ENCODE measurements at regions not wholly inside any gene's neighbourhood (a gene's known extent, or its start where the extent isn't known, plus 50 kb on each side); places are given as distances from the start of the nearest gene placed in this dataset.
"Not testable (repeated sequence)": the region's sequence is repeated elsewhere in the genome, so short reads cannot be mapped to it uniquely, and the experiment has no call there.

DNA sequence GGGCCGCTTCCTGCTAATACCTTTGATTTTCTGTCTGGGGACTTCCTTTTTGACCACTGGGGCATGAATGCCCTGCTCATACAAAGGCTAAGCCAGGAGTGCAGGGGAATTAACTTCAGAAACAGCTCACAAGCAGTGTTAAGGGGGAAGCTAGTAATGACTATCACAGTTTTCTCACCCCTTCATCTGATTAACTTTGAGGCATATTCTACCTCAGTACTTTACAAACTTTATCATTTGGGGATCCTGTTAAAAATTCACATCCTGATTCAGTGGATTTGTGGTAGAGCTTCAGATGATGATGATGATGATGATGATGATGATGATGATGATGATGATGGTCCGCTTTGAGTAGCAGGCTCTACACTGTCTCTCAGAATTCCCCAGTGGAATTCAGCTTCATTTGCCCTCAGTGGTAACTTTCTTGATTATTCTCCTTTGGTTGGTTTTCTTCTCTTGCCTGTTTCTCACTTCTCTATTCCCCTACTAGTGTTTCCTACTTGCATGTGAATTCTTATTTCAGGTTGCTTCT lies 78.4 kb upstream of the TMEM170B start:
- peaks cover 20 to 34% (median 30%) of the 10 kb centered on the region in 4 donors for H3K4me1 ChIP-seq
- no peaks in the 10 kb centered on the region for H3K9me3 ChIP-seq
- H3K27ac ChIP-seq: no peak overlapping the region
- ATAC-seq (ENCODE audit: low FRiP score in 2 of 2) (no peak), DNase-seq (no peak)
- H3K4me3 ChIP-seq: no peak overlapping the region
- no peaks in the 10 kb centered on the region for H3K27me3 ChIP-seq
- TF ChIP-seq POLR2AphosphoS5 (IDR thresholded peaks at IDR 0.05) (no peak), POLR2A (IDR thresholded peaks at IDR 0.05) (no peak), EP300 (IDR thresholded peaks at IDR 0.05) (no peak)
- TF ChIP-seq, protein P1, sequence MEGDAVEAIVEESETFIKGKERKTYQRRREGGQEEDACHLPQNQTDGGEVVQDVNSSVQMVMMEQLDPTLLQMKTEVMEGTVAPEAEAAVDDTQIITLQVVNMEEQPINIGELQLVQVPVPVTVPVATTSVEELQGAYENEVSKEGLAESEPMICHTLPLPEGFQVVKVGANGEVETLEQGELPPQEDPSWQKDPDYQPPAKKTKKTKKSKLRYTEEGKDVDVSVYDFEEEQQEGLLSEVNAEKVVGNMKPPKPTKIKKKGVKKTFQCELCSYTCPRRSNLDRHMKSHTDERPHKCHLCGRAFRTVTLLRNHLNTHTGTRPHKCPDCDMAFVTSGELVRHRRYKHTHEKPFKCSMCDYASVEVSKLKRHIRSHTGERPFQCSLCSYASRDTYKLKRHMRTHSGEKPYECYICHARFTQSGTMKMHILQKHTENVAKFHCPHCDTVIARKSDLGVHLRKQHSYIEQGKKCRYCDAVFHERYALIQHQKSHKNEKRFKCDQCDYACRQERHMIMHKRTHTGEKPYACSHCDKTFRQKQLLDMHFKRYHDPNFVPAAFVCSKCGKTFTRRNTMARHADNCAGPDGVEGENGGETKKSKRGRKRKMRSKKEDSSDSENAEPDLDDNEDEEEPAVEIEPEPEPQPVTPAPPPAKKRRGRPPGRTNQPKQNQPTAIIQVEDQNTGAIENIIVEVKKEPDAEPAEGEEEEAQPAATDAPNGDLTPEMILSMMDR (IDR thresholded peaks at IDR 0.05): no peak
- 87 to 88% methylated on average over 2 of the region's 2 CpGs for WGBS, 2 donors
- H3K36me3 ChIP-seq: no peaks in the 10 kb centered on the region

DNA sequence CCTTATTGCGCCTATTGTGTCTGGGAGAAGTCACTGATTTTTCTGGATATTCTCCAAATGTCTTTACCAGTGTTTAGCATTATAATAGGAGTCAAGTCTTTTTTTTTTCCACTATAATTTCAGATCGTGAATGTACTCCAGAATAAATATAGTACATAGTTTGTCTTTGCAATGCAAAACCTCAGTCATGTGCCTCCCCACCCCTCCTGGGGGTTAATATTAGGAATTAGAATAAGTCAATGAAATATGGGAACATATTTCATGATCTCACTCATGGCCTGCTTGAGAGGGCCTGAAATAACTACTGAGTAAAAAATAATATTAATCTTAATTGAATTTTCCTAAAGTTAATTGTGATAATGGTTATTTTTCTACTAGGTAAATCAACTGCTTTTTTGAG lies 79.0 kb upstream of the TMEM170B start:
- no peak overlapping the region for H3K27ac ChIP-seq
- no peak for DNase-seq
- no peak for ATAC-seq (ENCODE audit: low FRiP score in 2 of 2)
- 61 to 72% methylated on average over 2 of the region's 2 CpGs for WGBS, 2 donors
- no peak overlapping the region for H3K4me3 ChIP-seq
- no peaks in the 10 kb centered on the region for H3K27me3 ChIP-seq
- no peaks in the 10 kb centered on the region for H3K9me3 ChIP-seq
- peaks cover 20 to 30% (median 29%) of the 10 kb centered on the region in 4 donors for H3K4me1 ChIP-seq
- H3K36me3 ChIP-seq: no peaks in the 10 kb centered on the region
- TF ChIP-seq EP300 (IDR thresholded peaks at IDR 0.05) (no peak), POLR2AphosphoS5 (IDR thresholded peaks at IDR 0.05) (no peak)
- TF ChIP-seq, protein P1 (IDR thresholded peaks at IDR 0.05): no peak

DNA sequence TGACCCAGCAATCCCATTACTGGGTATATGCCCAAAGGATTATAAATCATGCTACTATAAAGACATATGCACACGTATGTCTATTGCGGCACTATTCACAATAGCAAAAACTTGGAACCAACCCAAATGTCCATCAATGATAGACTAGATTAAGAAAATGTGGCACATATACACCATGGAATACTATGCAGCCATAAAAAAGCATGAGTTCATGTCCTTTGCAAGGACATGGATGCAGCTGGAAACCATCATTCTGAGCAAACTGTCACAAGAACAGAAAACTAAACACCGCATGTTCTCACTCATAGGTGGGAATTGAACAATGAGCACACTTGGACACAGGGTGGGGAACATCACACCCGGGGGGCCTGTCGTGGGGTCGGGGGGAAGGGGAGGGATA lies 80.1 kb upstream of the TMEM170B start:
- not testable (repeated sequence) for H3K36me3 ChIP-seq; H3K4me3 ChIP-seq; DNase-seq; ATAC-seq (ENCODE audit: low FRiP score in 2 of 2); H3K9me3 ChIP-seq; H3K27me3 ChIP-seq; H3K27ac ChIP-seq
- WGBS, 2 donors: 95 to 96% methylated on average over 6 of the region's 6 CpGs
- H3K4me1 ChIP-seq: peaks cover 12 to 22% (median 19%) of the 10 kb centered on the region in 4 donors

DNA sequence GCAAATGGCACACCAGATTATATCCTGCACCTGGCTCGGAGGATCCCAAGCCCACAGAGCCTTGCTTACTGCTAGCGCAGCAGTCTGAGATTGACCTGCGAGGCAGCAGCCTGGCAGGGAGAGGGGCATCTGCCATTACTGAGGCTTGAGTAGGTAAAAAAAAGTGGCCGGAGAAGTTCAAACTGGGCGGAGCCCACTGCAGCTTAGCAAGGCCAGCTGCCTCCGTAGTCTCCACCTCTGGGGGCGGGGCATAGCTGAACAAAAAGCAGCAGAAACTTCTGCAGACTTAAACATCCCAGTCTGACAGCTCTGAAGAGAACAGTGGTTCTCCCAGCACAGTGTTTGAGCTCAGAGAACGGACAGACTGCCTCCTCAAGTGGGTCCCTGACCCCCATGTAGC lies 85.4 kb upstream of the TMEM170B start:
- H3K9me3 ChIP-seq; ATAC-seq (ENCODE audit: low FRiP score in 2 of 2); H3K4me1 ChIP-seq; H3K4me3 ChIP-seq; H3K36me3 ChIP-seq; H3K27me3 ChIP-seq; DNase-seq; H3K27ac ChIP-seq: not testable (repeated sequence)
- WGBS, 2 donors: 93% methylated on average over 8 of the region's 8 CpGs

DNA sequence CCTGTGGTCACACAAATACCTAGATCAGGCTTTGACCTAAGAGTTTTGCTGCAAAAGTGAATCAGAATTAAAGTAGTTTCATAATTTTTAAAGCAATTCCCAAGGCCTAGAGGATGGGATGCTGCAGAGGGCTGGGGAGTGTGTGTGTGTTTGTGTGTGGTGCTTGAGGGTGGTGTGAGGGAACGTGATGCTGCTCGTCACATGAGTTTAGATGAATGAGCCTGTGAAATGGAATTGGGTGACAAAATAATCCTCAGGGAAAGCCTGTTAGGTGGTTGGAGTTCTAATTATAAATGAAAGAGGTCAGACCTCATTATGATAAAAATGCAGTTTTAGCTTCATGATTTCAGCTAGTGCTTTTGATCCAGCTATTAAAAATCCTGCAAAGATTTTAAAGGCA lies 87.5 kb upstream of the TMEM170B start:
- Histone ChIP-seq H3K27ac (no peak overlapping the region), H3K4me3 (no peak overlapping the region), H3K9me3 (no peaks in the 10 kb centered on the region), H3K36me3 (no peaks in the 10 kb centered on the region), H3K27me3 (no peaks in the 10 kb centered on the region), H3K4me1 (no peaks in the 10 kb centered on the region)
- 69 to 83% methylated on average over 2 of the region's 2 CpGs for WGBS, 2 donors
- no peak for DNase-seq
- TF ChIP-seq POLR2A (IDR thresholded peaks at IDR 0.05) (no peak), EP300 (IDR thresholded peaks at IDR 0.05) (no peak), POLR2AphosphoS5 (IDR thresholded peaks at IDR 0.05) (no peak)
- TF ChIP-seq, protein P1 (IDR thresholded peaks at IDR 0.05): no peak
- ATAC-seq (ENCODE audit: low FRiP score in 2 of 2): no peak

DNA sequence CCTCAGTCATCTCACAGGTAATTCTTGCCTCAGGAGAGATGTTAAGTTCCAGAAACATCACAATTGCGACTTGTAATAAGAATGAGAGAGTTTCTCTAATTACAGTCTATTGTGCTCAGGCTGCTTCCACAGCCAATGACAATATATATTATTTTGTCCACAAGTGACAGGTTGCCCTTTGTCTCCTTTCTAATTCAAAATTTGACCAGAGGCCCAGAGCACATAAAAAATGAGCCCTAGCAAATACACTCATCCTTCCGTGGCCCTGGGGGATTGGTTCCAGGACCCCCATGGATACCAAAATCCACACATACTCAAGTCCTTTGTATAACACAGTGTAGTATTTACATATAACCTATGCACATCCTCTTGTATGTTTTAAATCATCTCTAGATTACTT lies 88.1 kb upstream of the TMEM170B start:
- Histone ChIP-seq H3K36me3 (no peaks in the 10 kb centered on the region), H3K27ac (no peak overlapping the region), H3K4me3 (no peak overlapping the region), H3K4me1 (no peaks in the 10 kb centered on the region), H3K27me3 (no peaks in the 10 kb centered on the region), H3K9me3 (no peaks in the 10 kb centered on the region)
- 93% methylated on average over 2 of the region's 2 CpGs for WGBS, 2 donors
- DNase-seq (no peak), ATAC-seq (ENCODE audit: low FRiP score in 2 of 2) (no peak)
- TF ChIP-seq POLR2A (IDR thresholded peaks at IDR 0.05) (no peak), EP300 (IDR thresholded peaks at IDR 0.05) (no peak), POLR2AphosphoS5 (IDR thresholded peaks at IDR 0.05) (no peak)
- TF ChIP-seq, protein P1 (IDR thresholded peaks at IDR 0.05): no peak

Data from upper lobe of left lung (tissue), 6 donors.